SH-SY5Y (cell line): ENCODE measurements at regions not wholly inside any gene's neighbourhood (a gene's known extent, or its start where the extent isn't known, plus 50 kb on each side); places are given as distances from the start of the nearest gene placed in this dataset.

ENCODE experiments used
- GATA2 ChIP-seq: IDR thresholded peaks from 2 replicates; pipeline ENCODE4 v1.6.1; 2011; ENCODE audit warnings: mild to moderate bottlenecking, low read depth, low read length
- GATA3 ChIP-seq: IDR thresholded peaks from 2 replicates; pipeline ENCODE4 v1.6.1; 2011; ENCODE audit warnings: low read depth, mild to moderate bottlenecking, low read length, moderate library complexity

GRCh38 chr2:66344087-66344663, 90.8 kb upstream of the MEIS1 start:
- TF ChIP-seq GATA2 (no peak), GATA3 (no peak)
